HPDE6-E6E7 (cell line): ENCODE measurements at regions not wholly inside any gene's neighbourhood (a gene's known extent, or its start where the extent isn't known, plus 50 kb on each side); places are given as distances from the start of the nearest gene placed in this dataset.
"Not testable (repeated sequence)": the region's sequence is repeated elsewhere in the genome, so short reads cannot be mapped to it uniquely, and the experiment has no call there.

ENCODE experiments used
- DNase-seq: peaks from one replicate; pipeline ENCODE4 v3.0.0; 2011; ENCODE audit warnings: missing footprints; ENCODE audit errors: extremely low spot score

GRCh38 chr3:74921676-74922075, 307.2 kb upstream of the CNTN3 start:
- DNase-seq = no peak

- no peak for DNase-seq
Observed at GRCh38 chr3:74920721-74921350, 306.4 kb upstream of the CNTN3 start.

GRCh38 chr3:74916696-74917095, 302.2 kb upstream of the CNTN3 start:
- DNase-seq = no peak

GRCh38 chr3:74906181-74906580, 291.7 kb upstream of the CNTN3 start:
- DNase-seq = no peak

- no peak for DNase-seq
Observed at GRCh38 chr3:74905478-74905877, 291.0 kb upstream of the CNTN3 start.

- DNase-seq = no peak
Observed at GRCh38 chr3:74904646-74905045, 290.2 kb upstream of the CNTN3 start.

GRCh38 chr3:74899796-74900516, 285.5 kb upstream of the CNTN3 start:
- DNase-seq = not testable (repeated sequence)

- DNase-seq = peak; percentile 0
Observed at GRCh38 chr3:74897006-74897405, 282.5 kb upstream of the CNTN3 start.

- DNase-seq = no peak
Observed at GRCh38 chr3:74891312-74891711, 276.9 kb upstream of the CNTN3 start.

GRCh38 chr3:74883690-74884089, 269.2 kb upstream of the CNTN3 start:
- DNase-seq = no peak

GRCh38 chr3:74883222-74883621, 268.8 kb upstream of the CNTN3 start:
- DNase-seq = no peak

- DNase-seq = no peak
Observed at GRCh38 chr3:74880237-74880636, 265.8 kb upstream of the CNTN3 start.

GRCh38 chr3:74866357-74867030, 252.0 kb upstream of the CNTN3 start:
- DNase-seq = no peak

GRCh38 chr3:74862476-74862875, 248.0 kb upstream of the CNTN3 start:
- no peak for DNase-seq

GRCh38 chr3:74861211-74861610, 246.8 kb upstream of the CNTN3 start:
- no peak for DNase-seq

GRCh38 chr3:74858086-74858485, 243.6 kb upstream of the CNTN3 start:
- DNase-seq = no peak

GRCh38 chr3:74850381-74850780, 235.9 kb upstream of the CNTN3 start:
- no peak for DNase-seq

GRCh38 chr3:74847093-74847492, 232.6 kb upstream of the CNTN3 start:
- no peak for DNase-seq

GRCh38 chr3:74845081-74845480, 230.6 kb upstream of the CNTN3 start:
- DNase-seq = no peak

GRCh38 chr3:74844428-74844827, 230.0 kb upstream of the CNTN3 start:
- DNase-seq = peak; percentile 4

GRCh38 chr3:74842649-74843048, 228.2 kb upstream of the CNTN3 start:
- no peak for DNase-seq

- DNase-seq = no peak
Observed at GRCh38 chr3:74842141-74842540, 227.7 kb upstream of the CNTN3 start.

GRCh38 chr3:74839566-74839965, 225.1 kb upstream of the CNTN3 start:
- no peak for DNase-seq
